ENCODE measurements at regions not wholly inside any gene's neighbourhood (a gene's known extent, or its start where the extent isn't known, plus 50 kb on each side); places are given as distances from the start of the nearest gene placed in this dataset.

GRCh38 chr7:4345004-4345403 lies 337.1 kb upstream of the FOXK1 start:
- TF ChIP-seq SP2 (tag by site-specific recombination; IDR thresholded peaks at IDR 0.05) = no peak
- TF ChIP-seq ZNF707 (tag by site-specific recombination; IDR thresholded peaks at IDR 0.05) = no peak
- TF ChIP-seq TCF7L2 (IDR thresholded peaks at IDR 0.05; ENCODE audit: borderline replicate concordance, low read depth, low read length) = no peak
- TF ChIP-seq ZBTB1 (tag by site-specific recombination; IDR thresholded peaks at IDR 0.05) = no peak
- no peak for TF ChIP-seq KLF1 (tag by site-specific recombination; IDR thresholded peaks at IDR 0.05)
- no peak for TF ChIP-seq CTCF (tag by site-specific recombination; IDR thresholded peaks at IDR 0.05)
- TF ChIP-seq ZNF18 (tag by site-specific recombination; IDR thresholded peaks at IDR 0.05) = no peak
- no peak for TF ChIP-seq ZBTB17 (tag by site-specific recombination; IDR thresholded peaks at IDR 0.05)
- TF ChIP-seq ZNF449 (tag by site-specific recombination; IDR thresholded peaks at IDR 0.05) = no peak
- TF ChIP-seq PBX3 (CRISPR knock-in tag; IDR thresholded peaks at IDR 0.05) = no peak
- TF ChIP-seq ZNF473 (tag by site-specific recombination; IDR thresholded peaks at IDR 0.05) = no peak

Data from HEK293 (cell line).